HG02840 (cell line): ENCODE measurements at regions not wholly inside any gene's neighbourhood (a gene's known extent, or its start where the extent isn't known, plus 50 kb on each side); places are given as distances from the start of the nearest gene placed in this dataset.
"Not testable (repeated sequence)": the region's sequence is repeated elsewhere in the genome, so short reads cannot be mapped to it uniquely, and the experiment has no call there.

Experiments
- ATAC-seq: cut with Tn5 transposase; IDR thresholded peaks from one replicate; pipeline ENCODE4 v1.9.1; 2021; ENCODE audit warnings: mild to moderate bottlenecking, moderate library complexity, moderate number of reproducible peaks; ENCODE audit not compliant: unreplicated experiment, low FRiP score

- no peak for ATAC-seq
Observed at GRCh38 chr6:140025171-140025570, 650.7 kb upstream of the CITED2 start.

- no peak for ATAC-seq
Observed at GRCh38 chr6:140020207-140020791, 645.9 kb upstream of the CITED2 start.

GRCh38 chr6:140018588-140018987 lies 644.1 kb upstream of the CITED2 start:
- no peak for ATAC-seq

GRCh38 chr6:140017470-140017869 lies 643.0 kb upstream of the CITED2 start:
- ATAC-seq, result no peak

- no peak for ATAC-seq
Observed at GRCh38 chr6:140012150-140012549, 637.7 kb upstream of the CITED2 start.

- no peak for ATAC-seq
Observed at GRCh38 chr6:140011537-140011936, 637.1 kb upstream of the CITED2 start.

GRCh38 chr6:140009286-140009685 lies 634.8 kb upstream of the CITED2 start:
- ATAC-seq, result no peak

GRCh38 chr6:140007525-140007924 lies 633.1 kb upstream of the CITED2 start:
- no peak for ATAC-seq

GRCh38 chr6:140003217-140003616 lies 628.8 kb upstream of the CITED2 start:
- no peak for ATAC-seq

GRCh38 chr6:140002396-140003022 lies 628.1 kb upstream of the CITED2 start:
- ATAC-seq, result no peak

- no peak for ATAC-seq
Observed at GRCh38 chr6:140001821-140002341, 627.4 kb upstream of the CITED2 start.

- ATAC-seq, result no peak
Observed at GRCh38 chr6:140001005-140001404, 626.6 kb upstream of the CITED2 start.

- not testable (repeated sequence) for ATAC-seq
Observed at GRCh38 chr6:139999661-140000060, 625.2 kb upstream of the CITED2 start.

- not testable (repeated sequence) for ATAC-seq
Observed at GRCh38 chr6:139998478-139998877, 624.0 kb upstream of the CITED2 start.

GRCh38 chr6:139996253-139996834 lies 621.9 kb upstream of the CITED2 start:
- no peak for ATAC-seq

GRCh38 chr6:139994998-139995397 lies 620.5 kb upstream of the CITED2 start:
- no peak for ATAC-seq

GRCh38 chr6:139990856-139991465 lies 616.5 kb upstream of the CITED2 start:
- ATAC-seq, result no peak

GRCh38 chr6:139990026-139990686 lies 615.7 kb upstream of the CITED2 start:
- ATAC-seq, result no peak

- ATAC-seq, result no peak
Observed at GRCh38 chr6:139988685-139989084, 614.2 kb upstream of the CITED2 start.

GRCh38 chr6:139987091-139987490 lies 612.6 kb upstream of the CITED2 start:
- ATAC-seq, result no peak

GRCh38 chr6:139985236-139985815 lies 610.9 kb upstream of the CITED2 start:
- no peak for ATAC-seq
